ENCODE measurements at regions not wholly inside any gene's neighbourhood (a gene's known extent, or its start where the extent isn't known, plus 50 kb on each side); places are given as distances from the start of the nearest gene placed in this dataset.

DNA sequence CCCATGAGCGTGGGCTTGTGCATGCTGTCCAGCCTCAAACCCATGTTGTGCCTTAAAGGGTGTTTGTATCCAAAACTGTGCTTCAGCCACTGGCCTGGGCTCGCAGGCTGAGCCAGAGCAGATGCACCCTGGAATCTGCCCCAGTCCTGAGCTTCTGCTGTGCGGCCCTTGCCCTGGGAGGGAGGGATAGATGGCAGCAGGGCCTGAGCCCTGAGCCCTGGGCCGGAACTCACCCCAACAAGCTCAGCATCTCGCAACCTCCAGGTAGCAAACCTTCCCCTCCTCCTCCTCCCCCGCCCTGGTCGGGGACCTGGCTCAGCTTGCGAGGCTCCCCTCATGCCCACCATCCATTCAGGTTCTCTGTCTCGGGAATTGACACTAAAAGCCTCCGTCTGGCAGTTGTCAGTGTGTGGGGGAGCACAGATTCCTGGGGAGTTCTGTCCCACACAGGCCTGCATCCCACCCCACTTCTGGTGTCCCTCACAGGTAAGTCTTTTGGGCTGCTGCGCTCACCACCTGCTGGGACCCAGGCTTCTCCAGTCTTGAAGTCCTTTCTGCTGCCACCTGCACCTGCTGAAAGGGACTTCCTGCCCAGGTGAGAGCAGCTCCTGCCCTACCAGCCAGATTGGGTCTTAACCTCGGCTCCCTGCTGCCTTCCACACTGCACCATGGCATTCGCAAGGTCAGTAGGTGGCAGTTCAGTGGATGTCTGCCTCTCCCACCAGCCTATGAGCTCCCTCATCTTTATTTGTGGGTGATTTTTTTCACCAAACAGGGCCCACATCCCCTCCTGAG, 55.2 kb upstream of the OLFM1 start:
- no peak for DNase-seq

DNA sequence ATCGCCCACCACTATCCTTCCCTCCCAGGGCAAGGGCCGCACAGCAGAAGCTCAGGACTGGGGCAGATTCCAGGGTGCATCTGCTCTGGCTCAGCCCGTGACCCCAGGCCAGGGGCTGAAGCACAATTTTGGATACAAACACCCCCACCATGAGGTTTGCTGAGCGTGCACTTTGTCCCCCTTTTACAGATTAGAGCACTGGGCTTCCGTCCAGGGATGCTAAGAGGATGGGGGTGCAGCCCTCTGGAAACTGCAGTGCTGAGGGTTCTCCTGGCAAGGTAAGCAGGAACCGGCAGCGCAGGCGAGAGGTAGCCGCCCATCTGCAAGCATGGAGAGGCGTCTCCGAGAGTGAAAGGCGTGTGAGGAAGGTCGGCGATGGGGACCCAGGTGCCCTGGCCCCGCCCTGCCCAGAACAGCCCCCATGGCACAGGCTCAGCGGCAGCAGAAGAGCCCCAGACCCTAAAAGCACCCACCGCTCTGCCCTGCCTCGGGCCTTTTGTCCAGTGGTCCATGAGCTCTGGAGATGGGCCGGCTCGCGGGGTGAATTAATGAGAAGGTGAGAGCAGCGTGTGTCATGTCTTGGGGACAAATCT, 54.5 kb upstream of the OLFM1 start:
- DNase-seq: no peak

DNA sequence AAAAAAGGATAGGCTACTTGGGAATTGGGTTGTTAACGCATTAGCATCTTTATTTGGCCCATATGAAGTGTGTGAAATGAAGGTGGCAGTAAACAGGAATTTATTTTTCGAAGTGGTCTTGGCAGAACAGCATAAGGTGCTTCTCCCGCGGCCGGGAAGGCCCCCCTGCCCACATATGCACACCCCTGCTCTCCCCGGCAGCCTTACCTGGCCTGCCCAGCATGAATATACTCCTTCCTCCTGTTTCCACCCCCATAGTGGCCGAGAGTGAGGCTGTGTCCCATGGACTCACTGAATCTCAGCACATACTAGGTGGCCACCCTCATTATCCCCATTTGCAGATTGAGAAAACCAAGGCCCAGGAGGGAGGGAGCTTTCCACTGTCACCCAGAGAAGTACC, 54.0 kb upstream of the OLFM1 start:
- DNase-seq: no peak

DNA sequence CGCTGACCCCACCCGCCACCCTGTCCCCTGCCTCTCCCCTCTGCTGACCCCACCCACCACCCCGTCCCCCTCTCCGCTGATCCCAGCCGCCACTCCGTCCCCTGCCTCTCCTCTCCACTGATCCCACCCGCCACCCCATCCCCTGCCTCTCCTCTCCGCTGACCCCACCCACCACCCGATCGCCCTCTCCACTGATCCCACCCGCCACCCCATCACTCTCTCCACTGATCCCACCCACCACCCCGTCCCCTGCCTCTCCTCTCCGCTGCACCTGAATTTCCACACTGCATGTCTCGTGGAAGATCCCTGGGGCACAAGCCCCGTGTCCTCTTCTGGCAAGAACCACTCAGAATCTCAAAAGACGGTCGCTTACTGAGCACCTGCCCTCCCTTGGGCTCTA, 53.4 kb upstream of the OLFM1 start:
- no peak for DNase-seq

DNA sequence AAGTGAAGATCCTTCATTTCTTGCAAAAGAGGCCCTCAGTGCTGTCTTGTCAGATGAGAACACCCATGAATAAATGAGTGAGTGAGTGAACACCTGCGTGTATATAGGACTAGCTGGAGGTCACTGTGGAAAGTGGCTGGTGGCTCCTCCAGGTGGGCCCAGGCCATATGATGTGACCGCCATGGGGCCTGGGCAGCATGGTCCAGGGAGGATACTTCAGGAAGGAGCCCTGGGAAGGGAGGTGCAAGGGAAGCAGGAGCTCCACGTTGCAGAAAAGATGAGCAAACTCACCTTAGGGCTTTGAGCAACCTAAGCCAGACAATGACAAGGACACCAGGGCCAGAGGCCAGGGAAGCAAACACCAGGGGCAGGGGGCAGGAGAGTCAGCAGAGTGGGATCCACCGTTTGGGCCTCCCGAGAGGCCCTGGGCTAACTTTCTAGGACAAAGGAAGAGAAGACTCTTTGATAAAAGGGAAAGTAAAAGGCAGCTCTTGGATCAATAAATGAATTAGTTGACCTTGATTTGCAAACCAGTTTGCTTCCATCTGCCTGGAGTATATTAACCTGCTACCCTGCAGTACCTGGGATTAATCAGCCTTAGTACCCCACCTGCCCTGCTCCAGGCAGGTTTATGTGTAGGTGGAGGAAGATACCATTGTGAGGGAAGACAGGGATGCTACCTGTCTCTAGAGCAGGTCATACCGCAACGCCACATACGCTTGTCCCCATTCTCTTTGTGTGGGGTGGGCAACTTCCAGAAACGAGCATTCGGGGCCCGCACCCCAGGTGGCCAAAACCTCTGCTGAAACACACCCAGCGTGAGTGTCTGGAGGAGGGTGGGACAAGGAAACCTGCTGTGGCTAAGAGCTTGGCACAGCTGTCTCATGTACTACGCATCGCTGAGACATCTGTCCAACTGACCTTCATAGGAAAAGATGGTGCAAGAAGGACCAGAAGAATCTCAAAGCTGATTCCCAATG, 51.4 kb upstream of the OLFM1 start:
- DNase-seq: peak in 1 of 2 experiments; percentile 19

DNA sequence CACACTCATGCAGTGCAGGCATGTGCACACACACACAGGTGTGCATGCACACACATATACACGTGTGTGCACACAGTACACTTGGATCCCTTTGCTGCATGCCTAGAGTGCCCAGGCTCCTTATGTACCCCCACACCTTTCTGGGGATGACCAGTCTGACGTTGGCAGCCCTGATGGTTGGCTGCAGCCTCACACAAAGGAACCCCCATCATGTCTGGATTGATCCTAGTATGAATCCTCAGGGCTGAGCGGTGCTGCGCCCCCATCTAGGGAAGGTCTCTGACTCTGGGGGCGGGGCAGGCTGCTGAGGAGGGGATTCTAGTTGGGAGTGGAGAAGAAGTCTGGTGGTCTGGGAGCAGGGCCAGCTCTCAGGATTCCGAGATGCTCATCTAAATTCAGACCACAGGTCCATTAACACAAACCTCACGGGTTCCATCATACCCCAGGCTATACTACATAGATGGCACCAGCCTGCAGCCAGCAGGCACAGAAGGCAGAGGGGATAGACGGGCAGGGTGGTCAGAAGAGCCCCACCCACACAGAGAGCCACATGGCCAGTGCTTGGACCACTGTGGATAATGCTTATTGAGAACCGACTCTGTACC, 50.5 kb upstream of the OLFM1 start:
- DNase-seq: no peak

DNA sequence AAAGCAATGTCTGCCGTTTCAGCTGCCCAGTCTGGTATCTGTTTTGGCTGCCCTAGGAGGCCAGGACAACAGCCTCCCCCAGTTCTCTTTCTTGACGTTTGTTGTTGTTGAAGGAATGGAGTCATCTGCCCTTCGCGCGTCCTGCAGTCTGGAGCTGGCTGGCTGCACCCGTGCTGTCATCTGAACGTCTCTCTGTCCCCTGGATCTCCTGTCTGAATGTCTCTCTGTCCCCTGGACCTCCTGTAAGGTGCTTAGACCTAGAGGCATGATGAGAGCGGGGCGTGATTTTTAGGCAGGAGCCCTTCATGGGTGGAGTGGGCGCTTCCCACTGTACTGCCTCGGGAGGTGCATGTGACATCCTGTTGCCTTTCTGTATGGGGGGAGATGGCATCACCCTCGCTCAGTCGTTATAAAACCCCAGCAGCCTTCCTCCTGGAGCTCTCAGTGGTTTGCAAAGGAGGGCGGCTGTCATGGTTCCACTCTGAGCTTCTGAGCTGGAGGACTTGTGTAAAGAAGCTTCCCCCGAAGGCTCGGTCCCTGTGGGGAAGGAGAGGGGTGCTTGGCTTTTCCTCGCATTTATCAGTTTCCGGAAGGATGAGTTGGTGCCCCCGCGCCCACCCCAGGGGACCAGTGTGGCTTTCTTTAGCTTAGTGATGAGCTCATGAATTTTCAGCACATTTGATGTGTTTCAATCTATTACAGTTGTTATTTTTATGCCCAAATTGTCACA, 49.8 kb upstream of the OLFM1 start:
- no peak for DNase-seq
